NCI-H748 treated with DMSO at 0.1 percent for 48 hours (cell line): ENCODE measurements at regions not wholly inside any gene's neighbourhood (a gene's known extent, or its start where the extent isn't known, plus 50 kb on each side); places are given as distances from the start of the nearest gene placed in this dataset.
"Not testable (repeated sequence)": the region's sequence is repeated elsewhere in the genome, so short reads cannot be mapped to it uniquely, and the experiment has no call there.

ENCODE experiments used
- DNase-seq: peaks from one replicate; lab custom pipeline; 2025; lab: John Stamatoyannopoulos, UW

- no peak for DNase-seq
These were observed 193.7 kb downstream of the OSTF1 start for GRCh38 chr9:75282047-75282446.

DNA sequence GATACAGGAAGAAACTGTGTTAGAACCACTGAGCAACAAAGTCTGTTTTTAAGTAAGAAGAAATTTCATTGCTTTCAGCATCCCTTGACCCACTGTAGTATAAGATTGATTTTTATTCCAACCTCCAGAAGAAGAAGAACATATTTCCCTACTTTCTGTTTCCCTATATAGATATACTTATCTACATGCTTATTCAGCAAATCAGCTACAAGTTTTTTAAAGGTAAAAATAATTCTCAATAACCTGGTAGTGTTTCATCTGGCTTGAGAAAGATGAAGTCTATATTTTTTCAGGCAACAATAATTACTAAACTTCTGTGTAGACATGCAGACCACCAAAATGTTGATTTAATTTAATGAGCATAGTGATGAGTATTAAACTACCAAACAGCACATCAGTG lies 201.0 kb downstream of the OSTF1 start:
- DNase-seq, result no peak

- DNase-seq, result no peak
These were observed 211.0 kb downstream of the OSTF1 start for GRCh38 chr9:75299324-75299723.

DNA sequence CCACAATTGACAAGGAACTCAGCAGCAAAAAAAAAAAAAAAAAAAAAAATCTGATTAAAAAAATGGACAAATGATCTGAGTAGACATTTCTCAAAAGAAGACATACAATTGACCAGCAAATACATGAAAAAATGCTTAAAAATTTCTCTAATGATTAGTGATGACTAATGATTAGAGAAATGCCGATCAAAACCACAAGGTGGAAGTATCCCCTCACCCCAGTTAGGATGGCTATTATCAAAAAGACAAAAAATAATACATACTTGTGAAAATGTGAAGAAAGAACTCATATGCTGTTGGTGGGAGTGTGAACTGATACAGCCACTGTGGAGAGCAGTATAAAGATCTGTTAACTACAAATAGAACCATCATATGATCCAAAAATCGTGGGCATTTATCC lies 245.3 kb downstream of the OSTF1 start:
- DNase-seq, result no peak

- no peak for DNase-seq
These were observed 270.5 kb downstream of the OSTF1 start for GRCh38 chr9:75358846-75359245.

DNA sequence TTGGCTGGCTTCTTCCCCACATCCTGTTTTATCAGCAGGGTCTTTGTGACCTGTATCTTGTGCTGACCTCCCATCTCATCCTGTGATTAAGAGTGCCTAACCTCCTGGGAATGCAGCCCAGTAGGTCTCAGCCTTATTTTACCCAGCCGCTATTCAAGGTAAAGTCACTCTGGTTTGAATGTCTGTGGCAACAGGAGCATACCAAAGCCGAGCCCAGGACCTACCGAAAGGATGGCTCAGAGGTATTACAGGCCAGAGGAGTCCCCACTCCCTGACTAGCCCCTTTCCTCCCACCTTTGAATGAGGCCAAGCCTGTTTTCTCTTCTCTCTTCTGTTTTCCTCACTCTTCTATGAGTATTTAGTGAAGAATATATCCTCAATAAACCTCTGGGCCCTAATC lies 271.3 kb downstream of the OSTF1 start:
- DNase-seq, result no peak

DNA sequence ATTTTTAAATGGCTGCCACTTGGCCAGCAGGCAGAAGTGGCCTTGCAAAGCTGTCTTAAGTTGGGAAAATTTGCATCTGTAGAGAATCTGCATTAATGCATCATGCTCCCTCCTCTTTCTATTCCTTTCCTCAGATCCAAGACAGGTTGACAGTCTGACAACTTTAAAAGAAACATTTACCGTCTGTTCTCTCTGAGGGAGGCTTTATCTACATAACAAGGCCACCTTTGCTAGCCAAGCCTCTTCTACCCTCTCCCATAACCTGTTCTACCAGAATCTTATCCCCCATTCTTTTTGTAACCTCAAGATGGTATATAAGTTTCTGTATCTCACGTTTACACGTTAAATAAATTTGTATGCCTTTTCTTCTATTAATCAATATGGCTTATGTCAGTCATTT lies 271.9 kb downstream of the OSTF1 start:
- DNase-seq, result no peak

GRCh38 chr9:75362446-75362845 lies 274.1 kb downstream of the OSTF1 start:
- DNase-seq, result not testable (repeated sequence)

DNA sequence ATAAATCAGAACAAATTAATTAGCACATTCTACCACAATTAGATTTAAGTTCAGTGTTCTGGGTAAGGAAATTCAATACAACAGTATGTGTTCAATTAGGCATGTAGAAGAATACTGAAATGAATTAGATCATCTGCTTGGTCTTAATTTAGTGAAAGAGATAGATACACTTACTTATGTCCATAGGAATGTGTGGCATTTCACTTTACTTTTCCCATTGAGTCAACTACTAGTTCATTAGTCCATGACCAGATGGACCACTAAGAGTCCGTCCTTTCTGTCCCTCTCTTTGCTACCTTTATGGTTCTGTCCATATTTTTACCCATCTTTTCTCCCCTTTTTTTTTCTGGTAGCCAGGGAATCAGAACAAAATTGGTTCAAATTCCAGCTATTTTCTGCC lies 276.9 kb downstream of the OSTF1 start:
- no peak for DNase-seq

DNA sequence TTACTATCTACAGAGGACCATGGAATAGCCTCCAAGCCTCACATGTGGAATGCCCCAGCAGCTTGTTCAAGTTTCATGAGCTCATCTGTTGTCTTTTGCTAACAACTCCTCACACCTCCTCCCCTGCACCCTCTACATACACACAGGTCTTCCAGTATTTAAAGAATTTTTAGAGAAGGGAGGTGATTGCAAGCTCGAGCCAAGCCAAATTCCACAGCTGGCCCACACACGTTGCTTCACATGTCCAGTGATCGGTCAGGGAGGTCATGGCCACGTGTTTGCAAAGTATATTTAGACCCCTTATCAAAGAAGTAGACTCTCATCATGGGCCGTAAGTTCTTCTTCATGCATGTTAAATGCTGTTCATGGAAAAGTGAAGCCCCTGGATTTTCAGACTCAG lies 281.7 kb downstream of the OSTF1 start:
- no peak for DNase-seq

- no peak for DNase-seq
These were observed 284.4 kb downstream of the OSTF1 start for GRCh38 chr9:75372499-75373268.

- no peak for DNase-seq
These were observed 288.5 kb downstream of the OSTF1 start for GRCh38 chr9:75376680-75377254.

DNA sequence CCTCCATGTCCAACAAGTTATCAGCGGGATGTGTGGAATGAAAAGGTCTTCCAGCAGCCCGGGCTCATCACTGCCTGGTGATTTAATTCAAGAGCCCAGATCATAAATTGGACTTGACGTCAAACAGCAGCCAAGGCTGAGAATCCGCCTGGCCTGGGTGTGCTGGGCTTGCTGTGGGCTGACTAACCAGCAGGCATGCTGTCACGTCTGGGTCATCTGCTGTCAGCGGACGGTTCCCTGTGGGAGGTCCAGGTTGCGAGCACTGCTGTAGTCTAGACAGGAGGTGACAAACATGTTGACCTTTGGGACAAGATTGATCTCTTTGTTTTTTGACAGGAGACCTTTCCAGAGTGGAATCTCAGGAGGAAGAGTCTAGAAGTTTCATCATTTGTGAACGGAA lies 289.7 kb downstream of the OSTF1 start:
- DNase-seq, result no peak

GRCh38 chr9:75378926-75379325 lies 290.6 kb downstream of the OSTF1 start:
- no peak for DNase-seq

- DNase-seq, result no peak
These were observed 293.8 kb downstream of the OSTF1 start for GRCh38 chr9:75382126-75382525.

DNA sequence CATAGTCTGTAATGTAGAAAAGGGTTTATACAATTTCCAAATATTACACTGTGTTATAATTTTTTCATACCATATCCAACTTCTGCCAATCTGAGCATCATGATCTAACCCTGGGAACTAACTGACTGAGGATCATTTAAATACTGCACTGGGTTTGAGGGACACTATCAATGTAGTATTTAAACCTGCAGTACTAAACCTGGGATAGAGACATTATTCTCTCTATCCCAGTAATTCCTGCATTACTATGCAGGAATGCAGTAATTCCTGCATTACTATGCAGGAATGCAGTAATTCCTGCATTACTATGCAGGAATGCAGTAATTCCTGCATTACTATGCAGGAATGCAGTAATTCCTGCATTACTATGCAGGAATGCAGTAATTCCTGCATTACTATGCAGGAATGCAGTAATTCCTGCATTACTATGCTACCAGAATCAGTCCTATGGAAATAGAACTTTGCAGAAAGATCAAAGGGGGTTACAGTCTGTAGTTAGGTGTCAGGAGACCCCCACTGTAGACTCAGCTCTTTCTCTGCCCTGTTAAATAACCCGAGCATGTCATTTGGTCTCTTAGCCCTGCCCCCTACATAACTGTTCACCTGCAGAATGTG lies 295.2 kb downstream of the OSTF1 start:
- DNase-seq, result not testable (repeated sequence)

- DNase-seq, result no peak
These were observed 296.9 kb downstream of the OSTF1 start for GRCh38 chr9:75385236-75385635.

GRCh38 chr9:75389101-75389500 lies 300.8 kb downstream of the OSTF1 start:
- DNase-seq, result no peak

DNA sequence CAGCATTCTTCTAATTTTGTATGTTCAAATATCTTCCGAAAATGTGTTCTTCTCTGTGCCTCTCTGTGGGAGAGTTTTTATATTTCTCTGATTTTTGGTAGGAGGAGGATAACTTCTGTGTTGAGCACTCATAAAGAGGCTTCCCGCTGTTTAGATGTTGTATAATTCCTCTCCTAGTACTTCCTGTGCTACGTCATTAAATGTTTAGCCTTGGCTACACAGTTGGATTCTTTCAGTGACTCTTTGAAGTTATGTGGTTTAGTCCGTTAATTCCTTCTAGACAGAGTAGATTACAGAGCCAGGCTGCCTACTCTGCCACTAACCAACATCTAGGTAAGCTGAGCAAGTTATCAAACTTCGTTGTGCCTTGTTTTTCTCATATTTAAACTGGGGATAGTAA lies 302.6 kb downstream of the OSTF1 start:
- no peak for DNase-seq

GRCh38 chr9:75391497-75391896 lies 303.2 kb downstream of the OSTF1 start:
- DNase-seq, result no peak

- DNase-seq, result no peak
These were observed 307.0 kb downstream of the OSTF1 start for GRCh38 chr9:75395336-75395735.

DNA sequence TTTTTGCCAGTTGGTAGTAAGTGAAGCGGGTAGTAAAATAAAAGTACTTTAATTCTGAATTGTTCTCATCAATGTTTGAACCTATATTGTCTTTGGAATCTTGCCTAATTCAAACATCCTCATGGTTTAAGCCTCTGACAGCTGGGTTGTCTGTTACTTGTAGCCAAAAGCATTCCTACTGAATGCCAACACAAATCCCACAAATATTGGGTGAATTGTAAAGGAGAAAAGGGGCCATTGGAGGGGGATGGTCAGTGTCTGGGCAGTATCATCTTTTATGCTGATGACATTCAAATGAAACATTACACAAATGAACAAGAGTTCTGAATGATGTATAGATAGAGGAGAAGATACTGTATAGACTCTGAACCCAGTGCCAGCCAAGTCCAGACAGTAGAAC lies 309.5 kb downstream of the OSTF1 start:
- DNase-seq, result no peak

- no peak for DNase-seq
These were observed 320.1 kb downstream of the OSTF1 start for GRCh38 chr9:75408391-75408790.

GRCh38 chr9:75410405-75410804 lies 322.1 kb downstream of the OSTF1 start:
- DNase-seq, result no peak
